T1000 (cell line): ENCODE measurements at regions not wholly inside any gene's neighbourhood (a gene's known extent, or its start where the extent isn't known, plus 50 kb on each side); places are given as distances from the start of the nearest gene placed in this dataset.

Experiments
- DNase-seq: peaks from one replicate; lab custom pipeline; 2025; ENCODE audit warnings: mixed read lengths; lab: John Stamatoyannopoulos, UW

DNA sequence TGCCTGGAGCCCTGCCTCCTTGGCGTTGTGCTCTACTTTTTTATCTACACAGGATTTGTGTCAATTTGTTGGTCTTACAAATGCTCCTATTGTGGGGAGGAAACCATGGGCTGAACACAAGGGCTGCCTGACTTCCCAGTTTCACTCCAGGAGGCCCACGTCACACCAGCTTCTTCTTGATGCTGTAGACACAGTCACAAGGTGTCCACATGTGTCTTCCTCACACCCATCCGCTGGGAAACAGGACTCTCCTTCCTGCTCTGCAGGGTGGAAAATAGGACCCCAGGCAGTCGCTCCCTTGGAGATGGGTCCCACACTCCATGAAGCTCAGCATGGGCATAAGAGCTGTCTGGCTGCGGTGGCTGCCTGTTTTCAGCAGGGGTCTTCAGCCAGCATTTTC, 468.2 kb downstream of the EPHA4 start:
- no peak for DNase-seq

DNA sequence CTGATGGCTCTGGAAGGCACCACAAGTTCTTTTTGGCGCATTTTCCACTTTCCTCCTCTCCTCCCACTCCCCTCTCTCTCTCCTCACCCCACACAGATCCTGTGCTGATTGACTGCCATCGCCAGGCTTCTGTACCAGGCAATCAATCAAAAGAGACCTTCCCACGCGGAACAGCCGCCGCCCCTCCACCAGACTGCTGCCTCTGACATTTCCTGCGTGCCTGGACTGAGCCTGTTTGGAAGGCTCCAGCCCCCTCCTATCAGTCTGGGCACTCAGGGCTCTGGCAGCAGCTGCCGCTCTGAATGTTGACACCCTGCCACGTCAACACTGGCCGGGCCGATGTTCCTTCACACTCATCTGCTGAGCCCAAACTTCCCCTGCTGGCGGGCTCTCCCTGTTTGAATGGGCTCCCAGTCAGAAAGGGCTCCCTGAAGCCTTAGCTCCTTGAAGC, 467.7 kb downstream of the EPHA4 start:
- DNase-seq = no peak

DNA sequence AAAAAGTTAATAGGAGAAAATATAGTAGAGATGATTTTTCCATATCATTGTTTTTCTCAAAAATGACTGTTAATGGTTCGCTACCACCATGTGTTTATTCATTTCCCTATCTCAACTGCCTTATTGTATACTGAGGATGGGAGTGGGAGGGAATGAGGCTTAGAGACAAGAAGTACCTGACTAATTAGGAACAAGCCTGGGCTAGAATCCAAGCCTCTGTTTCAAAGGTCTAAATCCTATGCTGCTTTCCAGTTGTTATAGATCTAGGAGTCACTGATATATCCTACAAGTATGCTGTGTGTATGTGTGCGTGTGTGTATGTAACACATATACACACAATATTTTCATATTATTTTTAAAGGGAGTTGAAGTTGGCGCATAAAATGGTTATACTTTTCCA, 465.9 kb downstream of the EPHA4 start:
- DNase-seq = no peak

DNA sequence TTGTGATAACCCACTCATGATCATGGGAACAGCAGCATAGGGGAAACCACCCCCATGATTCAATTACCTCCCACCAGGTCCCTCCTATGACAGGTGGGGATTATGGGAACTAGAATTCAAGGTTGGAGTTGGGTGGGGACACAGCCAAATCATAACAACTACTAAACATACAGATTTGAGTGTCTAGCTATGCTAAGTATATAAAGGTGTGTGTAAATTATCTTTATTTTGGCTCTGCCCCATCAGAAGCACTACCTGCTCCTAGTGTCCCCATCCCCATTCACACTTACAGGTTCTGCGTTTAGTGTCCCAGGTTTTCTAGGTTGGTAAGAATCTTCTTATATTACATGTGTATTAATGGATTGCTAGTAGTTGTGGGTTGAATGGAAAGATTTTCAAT, 464.7 kb downstream of the EPHA4 start:
- DNase-seq = no peak

DNA sequence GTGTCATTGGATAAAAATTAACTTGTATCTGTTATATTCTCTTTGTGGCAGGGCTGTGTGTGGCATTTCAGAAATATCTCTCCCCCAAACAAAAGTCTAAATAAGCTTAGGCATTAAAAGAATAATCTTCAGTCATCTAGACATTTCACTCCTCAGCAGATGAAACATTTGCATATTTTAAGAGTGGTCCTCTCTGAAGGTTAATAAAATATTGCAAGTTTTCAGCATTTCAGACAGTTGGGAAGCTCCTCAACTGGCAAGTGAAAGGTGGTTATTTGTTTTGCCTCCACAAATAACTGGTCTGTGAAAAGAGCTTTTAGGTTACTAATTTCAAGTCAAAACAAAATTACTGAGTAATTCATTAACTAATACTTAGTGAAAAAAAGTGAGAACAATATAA, 462.6 kb downstream of the EPHA4 start:
- no peak for DNase-seq

DNA sequence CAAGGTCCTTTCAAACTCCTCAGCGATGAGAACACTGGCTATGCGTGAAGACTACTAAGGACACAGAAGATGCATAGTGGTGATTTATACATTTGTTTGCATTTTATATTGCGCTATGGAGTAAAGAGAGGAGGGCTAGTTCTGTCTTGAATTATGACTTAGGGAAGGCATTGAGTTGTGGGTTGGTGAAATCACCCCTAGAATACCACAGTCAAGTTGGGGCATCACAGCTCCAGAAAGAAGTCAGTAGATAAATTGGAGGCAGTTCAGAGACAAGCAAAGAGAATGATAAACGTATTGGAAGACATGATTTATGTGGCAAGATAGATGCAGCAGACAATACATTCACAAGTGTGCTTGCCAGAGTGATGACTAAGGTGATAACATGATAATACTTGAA, 460.4 kb downstream of the EPHA4 start:
- no peak for DNase-seq

DNA sequence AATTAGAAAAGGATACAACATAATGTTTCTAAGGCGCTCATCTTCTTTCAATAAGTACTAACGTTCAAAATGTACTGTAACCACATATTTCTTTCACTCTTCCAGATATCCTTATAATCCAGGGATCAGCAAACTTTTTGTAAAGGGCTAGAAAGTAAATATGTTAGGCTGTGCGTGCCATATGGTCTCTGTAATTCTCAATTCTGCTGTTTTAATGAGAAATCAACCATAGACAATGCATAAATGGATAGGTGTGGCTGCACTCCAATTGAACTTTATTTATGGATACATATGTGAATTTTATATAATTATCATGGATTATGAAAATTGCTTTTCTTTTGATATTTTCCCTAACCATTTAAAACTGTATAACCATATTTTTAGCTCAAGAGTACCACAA, 459.4 kb downstream of the EPHA4 start:
- no peak for DNase-seq

- no peak for DNase-seq
These were observed 456.2 kb downstream of the EPHA4 start for GRCh38 chr2:221115944-221116343.

DNA sequence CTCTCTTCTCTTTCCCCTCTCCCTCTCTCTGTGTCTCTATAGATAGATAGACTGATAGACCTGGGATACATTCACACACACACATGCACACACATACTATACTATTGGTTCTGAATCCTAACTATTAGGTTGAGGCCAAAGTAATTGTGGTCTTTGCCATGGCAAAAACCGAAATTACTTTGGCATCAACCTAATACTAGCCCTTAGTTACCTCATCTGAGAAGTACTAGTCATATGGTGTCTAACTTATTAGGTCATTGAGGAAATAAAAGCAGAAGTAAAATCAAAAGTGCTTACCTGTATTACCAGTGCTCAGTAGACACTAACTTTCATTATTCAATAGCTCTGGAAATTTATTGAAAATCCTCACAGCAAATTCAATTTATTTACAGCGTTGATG, 451.5 kb downstream of the EPHA4 start:
- no peak for DNase-seq

- DNase-seq = no peak
These were observed 448.7 kb downstream of the EPHA4 start for GRCh38 chr2:221123396-221123795.

DNA sequence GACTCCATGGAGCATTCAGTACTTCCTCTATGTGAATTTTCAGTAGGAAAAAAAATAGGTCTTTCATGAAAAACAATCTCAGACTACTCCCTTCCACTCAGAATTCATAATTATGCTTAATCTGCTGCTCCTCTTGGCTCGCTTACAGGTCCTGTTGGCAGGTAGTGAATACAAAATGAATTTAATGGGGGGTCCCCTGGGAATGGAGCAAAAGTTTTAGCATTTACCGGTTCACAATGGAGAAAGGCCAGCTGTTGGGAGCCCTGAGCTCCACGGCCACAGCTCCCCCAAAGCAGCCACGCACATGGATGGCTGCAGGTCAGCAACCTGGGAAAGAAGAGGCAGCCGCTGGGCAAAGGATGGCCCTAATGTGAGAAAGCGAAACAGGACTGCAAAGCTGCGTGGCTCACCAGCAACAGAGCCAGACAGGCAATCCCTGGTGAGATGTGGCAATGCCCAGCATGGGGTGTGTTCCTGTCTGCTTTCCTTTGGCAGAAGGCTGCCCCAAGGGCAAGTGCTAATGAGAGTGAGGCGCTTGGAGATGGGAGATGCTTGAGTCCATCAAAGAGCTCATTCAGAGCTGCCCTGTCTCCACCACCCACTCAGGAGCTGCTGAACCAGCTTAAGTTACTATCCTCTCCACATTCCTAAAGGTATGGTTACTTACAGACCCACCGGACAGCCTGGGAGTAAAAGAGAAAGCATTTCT, 447.4 kb downstream of the EPHA4 start:
- DNase-seq = no peak

DNA sequence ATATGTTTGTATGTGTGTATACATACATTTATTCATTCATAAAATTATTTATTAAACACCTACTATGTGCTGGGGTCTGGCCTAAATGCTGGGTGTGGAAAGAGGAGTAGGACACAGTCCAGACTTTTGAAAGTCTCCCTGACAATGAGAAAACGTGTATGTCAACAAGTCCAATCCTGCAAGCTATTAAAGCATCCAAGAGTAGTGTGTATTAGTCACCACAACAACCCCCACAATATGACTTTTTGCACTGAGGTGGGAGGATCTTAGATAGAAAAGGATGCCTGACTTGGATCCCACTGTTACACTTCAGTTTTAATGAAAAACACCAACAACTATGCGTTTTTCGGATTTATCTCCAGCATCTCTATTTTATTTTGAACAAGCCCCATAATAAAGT, 446.4 kb downstream of the EPHA4 start:
- no peak for DNase-seq

- DNase-seq = no peak
These were observed 442.4 kb downstream of the EPHA4 start for GRCh38 chr2:221129657-221130056.

- no peak for DNase-seq
These were observed 441.7 kb downstream of the EPHA4 start for GRCh38 chr2:221130431-221130830.

- DNase-seq = no peak
These were observed 438.2 kb downstream of the EPHA4 start for GRCh38 chr2:221133941-221134340.

DNA sequence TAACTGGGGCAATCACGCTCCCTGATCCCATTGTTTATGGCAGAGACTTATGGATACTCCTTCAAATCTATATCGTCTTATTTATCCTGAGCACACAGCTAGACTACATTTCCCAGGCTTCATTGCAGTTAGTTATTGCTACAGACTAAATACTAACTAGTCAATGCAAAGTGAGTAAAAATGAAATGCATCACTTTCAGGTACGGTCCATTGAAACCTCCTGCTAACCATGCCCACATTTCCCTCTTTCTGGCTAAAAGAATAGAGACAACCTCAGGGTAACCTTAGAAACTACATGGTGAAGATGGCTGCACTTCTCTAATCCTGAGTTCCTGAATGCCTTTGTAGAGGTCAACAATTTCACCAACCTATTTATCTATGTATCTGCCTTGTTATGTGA, 437.4 kb downstream of the EPHA4 start:
- DNase-seq = no peak

GRCh38 chr2:221135699-221136098, 436.4 kb downstream of the EPHA4 start:
- DNase-seq = no peak

- DNase-seq = no peak
These were observed 434.7 kb downstream of the EPHA4 start for GRCh38 chr2:221137385-221137784.

- no peak for DNase-seq
These were observed 429.8 kb downstream of the EPHA4 start for GRCh38 chr2:221142341-221142740.

DNA sequence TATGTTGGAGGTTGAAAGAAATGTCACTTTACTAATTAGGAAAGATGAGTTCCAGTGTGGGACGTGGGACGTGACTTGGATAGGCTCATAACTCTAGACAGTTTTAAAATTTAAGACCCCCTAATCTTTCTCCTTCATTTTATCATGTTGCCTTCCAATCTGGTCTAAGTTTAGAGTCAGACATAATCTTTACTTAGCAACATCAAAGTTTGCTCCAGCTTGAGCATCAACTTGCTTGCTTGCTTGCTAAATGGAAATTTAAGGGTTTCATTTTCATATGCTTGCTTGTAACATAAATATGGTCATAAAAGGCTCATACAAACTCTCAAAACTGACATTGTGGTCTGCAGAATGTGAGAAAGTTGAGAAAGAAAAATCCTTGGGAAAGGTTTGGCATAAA, 428.9 kb downstream of the EPHA4 start:
- no peak for DNase-seq

DNA sequence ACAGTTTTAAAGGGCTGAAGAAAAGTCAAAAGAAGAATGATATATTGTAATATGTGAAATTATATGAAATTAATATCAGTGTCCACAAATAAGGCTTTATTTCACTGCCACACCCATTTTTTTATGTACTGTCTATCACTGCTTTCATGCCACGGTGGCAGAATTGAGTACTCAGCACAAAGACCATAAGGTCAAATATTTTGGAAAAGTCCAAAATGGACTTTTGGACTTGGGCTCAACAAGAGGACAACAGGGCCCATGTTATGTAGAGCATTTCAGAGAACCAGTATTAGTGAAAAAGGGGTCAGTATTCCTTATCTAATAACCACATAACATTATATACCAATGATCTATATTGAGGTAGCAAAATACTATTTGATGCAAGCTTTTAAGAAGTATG, 427.2 kb downstream of the EPHA4 start:
- DNase-seq = no peak

GRCh38 chr2:221145396-221145795, 426.7 kb downstream of the EPHA4 start:
- DNase-seq = no peak

DNA sequence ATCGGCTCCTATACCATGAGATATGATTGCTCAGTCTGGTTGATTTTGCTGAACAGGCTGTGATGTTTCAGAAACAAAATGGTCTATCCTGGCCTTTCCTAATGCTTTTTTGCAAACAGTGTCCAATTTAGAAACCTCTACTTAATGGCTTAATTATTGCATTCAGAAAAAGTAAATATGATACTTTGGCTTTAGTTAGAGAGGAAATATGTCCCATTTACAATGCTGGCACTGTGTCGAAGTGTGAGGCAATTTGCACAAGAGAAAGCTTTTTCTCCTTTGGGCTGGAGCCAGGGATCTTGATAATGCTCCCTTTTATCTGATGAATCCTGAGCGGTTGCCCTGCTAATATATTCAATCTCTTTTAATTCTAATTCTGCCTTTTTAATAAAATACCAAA, 418.9 kb downstream of the EPHA4 start:
- no peak for DNase-seq

- DNase-seq = no peak
These were observed 417.9 kb downstream of the EPHA4 start for GRCh38 chr2:221154176-221154575.
